ENCODE measurements at regions not wholly inside any gene's neighbourhood (a gene's known extent, or its start where the extent isn't known, plus 50 kb on each side); places are given as distances from the start of the nearest gene placed in this dataset.
"Not testable (repeated sequence)": the region's sequence is repeated elsewhere in the genome, so short reads cannot be mapped to it uniquely, and the experiment has no call there.

GRCh38 chr5:125451622-125452021 lies 705.2 kb upstream of the ZNF608 start:
- FAIRE-seq (no peak), DNase-seq (ENCODE audit: insufficient read length) (no peak)
- TF ChIP-seq POLR2AphosphoS5 (IDR thresholded peaks at IDR 0.05; ENCODE audit: low read depth, low read length) (no peak), POLR2A (IDR thresholded peaks at IDR 0.05; ENCODE audit: low read depth, low read length) (no peak), TAF1 (IDR thresholded peaks at IDR 0.05; ENCODE audit: borderline replicate concordance, low read depth, low read length) (no peak)

- DNase-seq (ENCODE audit: insufficient read length) (no peak), FAIRE-seq (no peak)
- TF ChIP-seq TAF1 (IDR thresholded peaks at IDR 0.05; ENCODE audit: borderline replicate concordance, low read depth, low read length) (no peak), POLR2A (IDR thresholded peaks at IDR 0.05; ENCODE audit: low read depth, low read length) (no peak), POLR2AphosphoS5 (IDR thresholded peaks at IDR 0.05; ENCODE audit: low read depth, low read length) (no peak)
Observed at GRCh38 chr5:125452991-125453390, 706.6 kb upstream of the ZNF608 start.

- no peak for FAIRE-seq
- TF ChIP-seq POLR2A (IDR thresholded peaks at IDR 0.05; ENCODE audit: low read depth, low read length) (no peak), TAF1 (IDR thresholded peaks at IDR 0.05; ENCODE audit: borderline replicate concordance, low read depth, low read length) (no peak), POLR2AphosphoS5 (IDR thresholded peaks at IDR 0.05; ENCODE audit: low read depth, low read length) (no peak)
- no peak for DNase-seq (ENCODE audit: insufficient read length)
Observed at GRCh38 chr5:125455041-125455440, 708.6 kb upstream of the ZNF608 start.

- not testable (repeated sequence) for DNase-seq (ENCODE audit: insufficient read length); FAIRE-seq
Observed at GRCh38 chr5:125456005-125456404, 709.6 kb upstream of the ZNF608 start.

- DNase-seq (ENCODE audit: insufficient read length) (no peak), FAIRE-seq (no peak)
- TF ChIP-seq TAF1 (IDR thresholded peaks at IDR 0.05; ENCODE audit: borderline replicate concordance, low read depth, low read length) (no peak), POLR2A (IDR thresholded peaks at IDR 0.05; ENCODE audit: low read depth, low read length) (no peak), POLR2AphosphoS5 (IDR thresholded peaks at IDR 0.05; ENCODE audit: low read depth, low read length) (no peak)
Observed at GRCh38 chr5:125457617-125458016, 711.2 kb upstream of the ZNF608 start.

GRCh38 chr5:125458949-125459348 lies 712.5 kb upstream of the ZNF608 start:
- FAIRE-seq; DNase-seq (ENCODE audit: insufficient read length): not testable (repeated sequence)

- TF ChIP-seq TAF1 (IDR thresholded peaks at IDR 0.05; ENCODE audit: borderline replicate concordance, low read depth, low read length), result no peak
- no peak for TF ChIP-seq POLR2AphosphoS5 (IDR thresholded peaks at IDR 0.05; ENCODE audit: low read depth, low read length)
- no peak for TF ChIP-seq POLR2A (IDR thresholded peaks at IDR 0.05; ENCODE audit: low read depth, low read length)
- FAIRE-seq, result no peak
Observed at GRCh38 chr5:125461641-125462072, 715.2 kb upstream of the ZNF608 start.

GRCh38 chr5:125463466-125464092 lies 717.1 kb upstream of the ZNF608 start:
- TF ChIP-seq POLR2A (IDR thresholded peaks at IDR 0.05; ENCODE audit: low read depth, low read length) (no peak), TAF1 (IDR thresholded peaks at IDR 0.05; ENCODE audit: borderline replicate concordance, low read depth, low read length) (no peak)
- no peak for FAIRE-seq
- no peak for DNase-seq (ENCODE audit: insufficient read length)

More at GRCh38 chr5:125461641-125462072, 715.2 kb upstream of the ZNF608 start:
- no peak for DNase-seq (ENCODE audit: insufficient read length)

- DNase-seq (ENCODE audit: insufficient read length) (no peak), FAIRE-seq (no peak)
Observed at GRCh38 chr5:125464847-125465432, 718.5 kb upstream of the ZNF608 start.

GRCh38 chr5:125465703-125466102 lies 719.3 kb upstream of the ZNF608 start:
- TF ChIP-seq POLR2AphosphoS5 (IDR thresholded peaks at IDR 0.05; ENCODE audit: low read depth, low read length), result no peak
- no peak for TF ChIP-seq TAF1 (IDR thresholded peaks at IDR 0.05; ENCODE audit: borderline replicate concordance, low read depth, low read length)
- TF ChIP-seq POLR2A (IDR thresholded peaks at IDR 0.05; ENCODE audit: low read depth, low read length), result no peak
- FAIRE-seq, result no peak
- DNase-seq (ENCODE audit: insufficient read length), result no peak

More at GRCh38 chr5:125464847-125465432, 718.5 kb upstream of the ZNF608 start:
- TF ChIP-seq POLR2A (IDR thresholded peaks at IDR 0.05; ENCODE audit: low read depth, low read length) (no peak), TAF1 (IDR thresholded peaks at IDR 0.05; ENCODE audit: borderline replicate concordance, low read depth, low read length) (no peak), POLR2AphosphoS5 (IDR thresholded peaks at IDR 0.05; ENCODE audit: low read depth, low read length) (no peak)

GRCh38 chr5:125467222-125467621 lies 720.8 kb upstream of the ZNF608 start:
- FAIRE-seq (no peak), DNase-seq (ENCODE audit: insufficient read length) (no peak)

GRCh38 chr5:125470280-125470902 lies 724.0 kb upstream of the ZNF608 start:
- DNase-seq (ENCODE audit: insufficient read length) (no peak), FAIRE-seq (no peak)
- TF ChIP-seq TAF1 (IDR thresholded peaks at IDR 0.05; ENCODE audit: borderline replicate concordance, low read depth, low read length) (no peak), POLR2A (IDR thresholded peaks at IDR 0.05; ENCODE audit: low read depth, low read length) (no peak), POLR2AphosphoS5 (IDR thresholded peaks at IDR 0.05; ENCODE audit: low read depth, low read length) (no peak)

More at GRCh38 chr5:125467222-125467621, 720.8 kb upstream of the ZNF608 start:
- TF ChIP-seq POLR2AphosphoS5 (IDR thresholded peaks at IDR 0.05; ENCODE audit: low read depth, low read length), result no peak
- no peak for TF ChIP-seq TAF1 (IDR thresholded peaks at IDR 0.05; ENCODE audit: borderline replicate concordance, low read depth, low read length)
- no peak for TF ChIP-seq POLR2A (IDR thresholded peaks at IDR 0.05; ENCODE audit: low read depth, low read length)

Data from GM12892 (cell line).